K562 (cell line): ENCODE measurements at regions not wholly inside any gene's neighbourhood (a gene's known extent, or its start where the extent isn't known, plus 50 kb on each side); places are given as distances from the start of the nearest gene placed in this dataset.

ENCODE experiments used
- KDM1A ChIP-seq, 2 experiments: fragments of 450-650 bp; IDR thresholded peaks; 2 replicates each; pipeline ENCODE4 v1.6.1; 2016; ENCODE audit warnings: mild to moderate bottlenecking in 2 of 2
- MIER1 ChIP-seq: fragments of 450-650 bp; IDR thresholded peaks from 2 replicates; pipeline ENCODE4 v1.6.1; 2016; ENCODE audit warnings: antibody characterized with exemption, mild to moderate bottlenecking, low read depth
- NR0B1 ChIP-seq: fragments of 450-650 bp; IDR thresholded peaks from one replicate; pipeline ENCODE4 v1.6.1; 2018; ENCODE audit warnings: mild to moderate bottlenecking, moderate library complexity; ENCODE audit not compliant: partially characterized antibody
- SOX6 ChIP-seq: fragments of 450-650 bp; IDR thresholded peaks from 2 replicates; pipeline ENCODE4 v1.6.1; 2014; ENCODE audit warnings: mild to moderate bottlenecking
- STAT5A ChIP-seq: IDR thresholded peaks from 2 replicates; pipeline ENCODE4 v1.6.1; 2012; ENCODE audit warnings: low read length, inconsistent platforms, borderline replicate concordance
- TARDBP ChIP-seq: fragments of 450-650 bp; IDR thresholded peaks from 2 replicates; pipeline ENCODE4 v1.6.1; 2016
- ZNF41 ChIP-seq: fragments of 250-450 bp; sonication (Bioruptor Pico); conservative IDR thresholded peaks from 2 replicates; pipeline ENCODE4 v1.4.0; 2020; ENCODE audit warnings: mild to moderate bottlenecking
- TF ChIP-seq, protein P1 (sequence below): sonication (generic); formaldehyde crosslinking; IDR thresholded peaks from 2 replicates; pipeline ENCODE4 v1.8.0; 2023; ENCODE audit warnings: missing genetic modification reagents, mild to moderate bottlenecking, borderline replicate concordance
- TF ChIP-seq, protein P2 (sequence below), 3 experiments: fragments of 200-800 bp in 1 of 3; sonication (Bioruptor generic) in 1 of 3; sonication (generic) in 1 of 3; formaldehyde crosslinking in 1 of 3; IDR thresholded peaks; 2 replicates each; pipeline versions ENCODE4 v1.6.1 to v1.8.0; 2016 to 2022; ENCODE audit warnings: mild to moderate bottlenecking in 2 of 3, missing compliant biosample characterization in 2 of 3, missing genetic modification characterization in 2 of 3, missing genetic modification reagents in 1 of 3
- TF ChIP-seq, protein P3 (sequence below): fragments of 250-450 bp; sonication (Bioruptor Pico); IDR thresholded peaks from 2 replicates; pipeline ENCODE4 v1.4.0; 2020

DNA sequence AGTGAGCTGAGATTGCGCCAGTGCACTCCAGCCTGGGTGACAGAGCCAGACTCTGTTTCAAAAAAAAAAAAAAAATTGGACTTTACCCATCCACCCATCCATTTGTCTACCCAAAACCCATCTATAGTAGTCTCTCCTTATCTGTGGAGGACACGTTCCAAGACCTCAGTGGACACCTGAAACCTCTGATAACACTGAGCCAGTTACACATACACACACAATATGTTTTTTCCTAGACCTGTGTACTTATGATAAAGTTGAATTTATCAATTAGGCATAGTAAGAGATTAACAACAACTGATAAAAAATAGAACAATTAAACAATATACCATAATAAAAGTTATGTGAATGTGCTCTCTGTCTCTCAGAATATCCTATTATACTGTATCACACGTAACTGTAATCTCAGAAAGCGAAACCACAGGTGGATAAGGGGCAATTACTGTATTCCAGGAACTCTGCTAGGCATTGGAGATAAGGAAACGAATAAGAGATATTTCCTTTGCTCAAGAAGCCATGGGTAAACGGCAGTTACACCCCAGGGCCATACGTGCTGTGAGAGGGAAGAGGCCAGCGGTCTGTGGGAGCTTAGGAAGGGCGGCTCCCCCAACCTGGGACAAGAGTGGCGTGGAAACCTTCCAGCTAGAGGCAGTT, 84.2 kb upstream of the DISP3 start (continued):
- no peak for TF ChIP-seq MIER1
- 0 out of 2 replicates have a peak, but pooled peaks have one; percentile 7 for TF ChIP-seq SOX6
- peak; percentile 52; the same call in 1 of the 2 replicates for TF ChIP-seq STAT5A
- TF ChIP-seq, protein P1, sequence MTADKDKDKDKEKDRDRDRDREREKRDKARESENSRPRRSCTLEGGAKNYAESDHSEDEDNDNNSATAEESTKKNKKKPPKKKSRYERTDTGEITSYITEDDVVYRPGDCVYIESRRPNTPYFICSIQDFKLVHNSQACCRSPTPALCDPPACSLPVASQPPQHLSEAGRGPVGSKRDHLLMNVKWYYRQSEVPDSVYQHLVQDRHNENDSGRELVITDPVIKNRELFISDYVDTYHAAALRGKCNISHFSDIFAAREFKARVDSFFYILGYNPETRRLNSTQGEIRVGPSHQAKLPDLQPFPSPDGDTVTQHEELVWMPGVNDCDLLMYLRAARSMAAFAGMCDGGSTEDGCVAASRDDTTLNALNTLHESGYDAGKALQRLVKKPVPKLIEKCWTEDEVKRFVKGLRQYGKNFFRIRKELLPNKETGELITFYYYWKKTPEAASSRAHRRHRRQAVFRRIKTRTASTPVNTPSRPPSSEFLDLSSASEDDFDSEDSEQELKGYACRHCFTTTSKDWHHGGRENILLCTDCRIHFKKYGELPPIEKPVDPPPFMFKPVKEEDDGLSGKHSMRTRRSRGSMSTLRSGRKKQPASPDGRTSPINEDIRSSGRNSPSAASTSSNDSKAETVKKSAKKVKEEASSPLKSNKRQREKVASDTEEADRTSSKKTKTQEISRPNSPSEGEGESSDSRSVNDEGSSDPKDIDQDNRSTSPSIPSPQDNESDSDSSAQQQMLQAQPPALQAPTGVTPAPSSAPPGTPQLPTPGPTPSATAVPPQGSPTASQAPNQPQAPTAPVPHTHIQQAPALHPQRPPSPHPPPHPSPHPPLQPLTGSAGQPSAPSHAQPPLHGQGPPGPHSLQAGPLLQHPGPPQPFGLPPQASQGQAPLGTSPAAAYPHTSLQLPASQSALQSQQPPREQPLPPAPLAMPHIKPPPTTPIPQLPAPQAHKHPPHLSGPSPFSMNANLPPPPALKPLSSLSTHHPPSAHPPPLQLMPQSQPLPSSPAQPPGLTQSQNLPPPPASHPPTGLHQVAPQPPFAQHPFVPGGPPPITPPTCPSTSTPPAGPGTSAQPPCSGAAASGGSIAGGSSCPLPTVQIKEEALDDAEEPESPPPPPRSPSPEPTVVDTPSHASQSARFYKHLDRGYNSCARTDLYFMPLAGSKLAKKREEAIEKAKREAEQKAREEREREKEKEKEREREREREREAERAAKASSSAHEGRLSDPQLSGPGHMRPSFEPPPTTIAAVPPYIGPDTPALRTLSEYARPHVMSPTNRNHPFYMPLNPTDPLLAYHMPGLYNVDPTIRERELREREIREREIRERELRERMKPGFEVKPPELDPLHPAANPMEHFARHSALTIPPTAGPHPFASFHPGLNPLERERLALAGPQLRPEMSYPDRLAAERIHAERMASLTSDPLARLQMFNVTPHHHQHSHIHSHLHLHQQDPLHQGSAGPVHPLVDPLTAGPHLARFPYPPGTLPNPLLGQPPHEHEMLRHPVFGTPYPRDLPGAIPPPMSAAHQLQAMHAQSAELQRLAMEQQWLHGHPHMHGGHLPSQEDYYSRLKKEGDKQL (CRISPR knock-in tag): no peak
- TF ChIP-seq, protein P2, sequence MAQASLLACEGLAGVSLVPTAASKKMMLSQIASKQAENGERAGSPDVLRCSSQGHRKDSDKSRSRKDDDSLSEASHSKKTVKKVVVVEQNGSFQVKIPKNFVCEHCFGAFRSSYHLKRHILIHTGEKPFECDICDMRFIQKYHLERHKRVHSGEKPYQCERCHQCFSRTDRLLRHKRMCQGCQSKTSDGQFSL (CRISPR knock-in tag; IDR thresholded peaks at IDR 0.05): no peak
- TF ChIP-seq, protein P2 (tag; IDR thresholded peaks at IDR 0.05): no peak
- no peak for TF ChIP-seq ZNF41 (CRISPR knock-in tag)
- TF ChIP-seq TARDBP: no peak
- no peak for TF ChIP-seq NR0B1
- TF ChIP-seq, protein P3, sequence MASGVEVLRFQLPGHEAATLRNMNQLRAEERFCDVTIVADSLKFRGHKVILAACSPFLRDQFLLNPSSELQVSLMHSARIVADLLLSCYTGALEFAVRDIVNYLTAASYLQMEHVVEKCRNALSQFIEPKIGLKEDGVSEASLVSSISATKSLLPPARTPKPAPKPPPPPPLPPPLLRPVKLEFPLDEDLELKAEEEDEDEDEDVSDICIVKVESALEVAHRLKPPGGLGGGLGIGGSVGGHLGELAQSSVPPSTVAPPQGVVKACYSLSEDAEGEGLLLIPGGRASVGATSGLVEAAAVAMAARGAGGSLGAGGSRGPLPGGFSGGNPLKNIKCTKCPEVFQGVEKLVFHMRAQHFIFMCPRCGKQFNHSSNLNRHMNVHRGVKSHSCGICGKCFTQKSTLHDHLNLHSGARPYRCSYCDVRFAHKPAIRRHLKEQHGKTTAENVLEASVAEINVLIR: no peak
- peak; percentile 20 to 21; a peak in 1 of 4 replicates for TF ChIP-seq KDM1A (IDR thresholded peaks at IDR 0.05)
